ENCODE measurements at regions not wholly inside any gene's neighbourhood (a gene's known extent, or its start where the extent isn't known, plus 50 kb on each side); places are given as distances from the start of the nearest gene placed in this dataset.

DNA sequence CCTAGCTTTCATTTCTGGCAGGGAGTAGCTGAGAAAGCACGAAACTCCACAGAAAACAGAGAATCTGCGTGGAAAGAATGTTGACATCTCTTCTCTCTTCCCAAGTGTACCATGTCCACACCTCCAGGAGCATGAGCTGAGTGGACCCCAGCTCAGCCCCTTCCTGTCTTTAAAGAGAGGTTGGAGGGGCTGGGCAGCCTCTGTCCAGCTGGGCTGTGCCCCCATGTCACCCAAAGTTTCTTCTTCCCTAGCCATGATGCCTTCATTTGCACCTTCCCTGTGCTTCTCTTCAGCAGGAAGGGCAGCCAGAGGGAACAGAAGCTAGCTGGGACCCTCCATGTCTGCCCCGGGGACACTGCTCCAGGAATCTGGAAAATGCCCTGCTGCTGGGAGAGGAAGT is 655.0 kb upstream of the DEFB115 start:
- Mint-ChIP-seq H3K27ac (ENCODE audit: unreplicated experiment) (no peak overlapping the region), H3K9me3 (ENCODE audit: unreplicated experiment) (peaks cover 23% of the 10 kb centered on the region), H3K36me3 (ENCODE audit: insufficient read depth, unreplicated experiment) (peaks cover 6% of the 10 kb centered on the region), H3K4me1 (ENCODE audit: low read depth, unreplicated experiment) (no peaks in the 10 kb centered on the region), H3K4me3 (ENCODE audit: unreplicated experiment) (no peak overlapping the region), H3K27me3 (ENCODE audit: insufficient read depth, unreplicated experiment) (no peaks in the 10 kb centered on the region)
- no peak overlapping the region for H3K4me3 ChIP-seq (ENCODE audit: low read depth, low read length)
- no TSS peak for BruUV-seq (replicated peaks)
- H3K36me3 ChIP-seq (ENCODE audit: control insufficient read depth, insufficient read depth, low read length), result no peaks in the 10 kb centered on the region
- H3K27me3 ChIP-seq (replicated peaks; ENCODE audit: control insufficient read depth, insufficient read depth, low read length), result no peaks in the 10 kb centered on the region
- H3K4me1 ChIP-seq, result no peaks in the 10 kb centered on the region
- TF ChIP-seq, protein P1, sequence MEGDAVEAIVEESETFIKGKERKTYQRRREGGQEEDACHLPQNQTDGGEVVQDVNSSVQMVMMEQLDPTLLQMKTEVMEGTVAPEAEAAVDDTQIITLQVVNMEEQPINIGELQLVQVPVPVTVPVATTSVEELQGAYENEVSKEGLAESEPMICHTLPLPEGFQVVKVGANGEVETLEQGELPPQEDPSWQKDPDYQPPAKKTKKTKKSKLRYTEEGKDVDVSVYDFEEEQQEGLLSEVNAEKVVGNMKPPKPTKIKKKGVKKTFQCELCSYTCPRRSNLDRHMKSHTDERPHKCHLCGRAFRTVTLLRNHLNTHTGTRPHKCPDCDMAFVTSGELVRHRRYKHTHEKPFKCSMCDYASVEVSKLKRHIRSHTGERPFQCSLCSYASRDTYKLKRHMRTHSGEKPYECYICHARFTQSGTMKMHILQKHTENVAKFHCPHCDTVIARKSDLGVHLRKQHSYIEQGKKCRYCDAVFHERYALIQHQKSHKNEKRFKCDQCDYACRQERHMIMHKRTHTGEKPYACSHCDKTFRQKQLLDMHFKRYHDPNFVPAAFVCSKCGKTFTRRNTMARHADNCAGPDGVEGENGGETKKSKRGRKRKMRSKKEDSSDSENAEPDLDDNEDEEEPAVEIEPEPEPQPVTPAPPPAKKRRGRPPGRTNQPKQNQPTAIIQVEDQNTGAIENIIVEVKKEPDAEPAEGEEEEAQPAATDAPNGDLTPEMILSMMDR (IDR thresholded peaks at IDR 0.05; ENCODE audit: insufficient read depth in 1 of 2, low read depth in 1 of 2, low read length in 1 of 2, severe bottlenecking in 1 of 2, unreplicated experiment in 1 of 2), result no peak
- peaks cover 36% of the 10 kb centered on the region for H3K9me3 ChIP-seq
- intact Hi-C loops (cut with micrococcal nuclease; ENCODE audit: unreplicated experiment), result no loop called here
- CTCF ChIA-PET, result no interaction called here
- DNase-seq, result no peak
- POLR2A ChIA-PET, result no interaction called here

DNA sequence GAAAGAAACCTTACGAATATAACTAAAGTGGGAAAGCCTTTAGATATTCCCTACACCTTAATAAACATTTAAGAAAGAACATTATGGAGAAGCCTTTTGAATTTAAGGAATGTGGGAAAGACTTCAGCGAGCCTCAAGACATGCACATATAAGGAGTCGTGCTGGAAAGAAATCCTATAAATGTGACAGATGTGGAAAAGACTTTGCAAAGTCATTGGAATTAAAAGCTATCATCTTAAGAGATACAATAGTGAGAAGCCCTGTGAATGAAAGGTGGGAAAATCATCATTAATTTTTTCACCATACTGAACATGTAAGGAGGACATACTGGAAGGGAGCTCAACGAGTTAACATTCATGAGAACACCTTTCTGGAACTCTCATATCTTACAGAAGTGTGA is 650.5 kb upstream of the DEFB115 start:
- H3K9me3 Mint-ChIP-seq (ENCODE audit: unreplicated experiment), result peaks cover 28% of the 10 kb centered on the region
- no peaks in the 10 kb centered on the region for H3K27me3 ChIP-seq (replicated peaks; ENCODE audit: control insufficient read depth, insufficient read depth, low read length)
- H3K36me3 Mint-ChIP-seq (ENCODE audit: insufficient read depth, unreplicated experiment), result peaks cover 3% of the 10 kb centered on the region
- no peaks in the 10 kb centered on the region for H3K4me1 Mint-ChIP-seq (ENCODE audit: low read depth, unreplicated experiment)
- peaks cover 6% of the 10 kb centered on the region for H3K27me3 Mint-ChIP-seq (ENCODE audit: insufficient read depth, unreplicated experiment)
- POLR2A ChIA-PET, result no interaction called here
- no peaks in the 10 kb centered on the region for H3K4me1 ChIP-seq
- H3K9me3 ChIP-seq, result peaks cover 25% of the 10 kb centered on the region
- intact Hi-C loops (cut with micrococcal nuclease; ENCODE audit: unreplicated experiment), result no loop called here
- H3K4me3 Mint-ChIP-seq (ENCODE audit: unreplicated experiment), result no peak overlapping the region
- no TSS peak for BruUV-seq (replicated peaks)
- no peak overlapping the region for H3K27ac Mint-ChIP-seq (ENCODE audit: unreplicated experiment)
- no peaks in the 10 kb centered on the region for H3K36me3 ChIP-seq (ENCODE audit: control insufficient read depth, insufficient read depth, low read length)
- CTCF ChIA-PET, result no interaction called here
- TF ChIP-seq, protein P1 (IDR thresholded peaks at IDR 0.05; ENCODE audit: insufficient read depth in 1 of 2, low read depth in 1 of 2, low read length in 1 of 2, severe bottlenecking in 1 of 2, unreplicated experiment in 1 of 2), result no peak
- DNase-seq, result no peak
- H3K4me3 ChIP-seq (ENCODE audit: low read depth, low read length), result no peak overlapping the region

DNA sequence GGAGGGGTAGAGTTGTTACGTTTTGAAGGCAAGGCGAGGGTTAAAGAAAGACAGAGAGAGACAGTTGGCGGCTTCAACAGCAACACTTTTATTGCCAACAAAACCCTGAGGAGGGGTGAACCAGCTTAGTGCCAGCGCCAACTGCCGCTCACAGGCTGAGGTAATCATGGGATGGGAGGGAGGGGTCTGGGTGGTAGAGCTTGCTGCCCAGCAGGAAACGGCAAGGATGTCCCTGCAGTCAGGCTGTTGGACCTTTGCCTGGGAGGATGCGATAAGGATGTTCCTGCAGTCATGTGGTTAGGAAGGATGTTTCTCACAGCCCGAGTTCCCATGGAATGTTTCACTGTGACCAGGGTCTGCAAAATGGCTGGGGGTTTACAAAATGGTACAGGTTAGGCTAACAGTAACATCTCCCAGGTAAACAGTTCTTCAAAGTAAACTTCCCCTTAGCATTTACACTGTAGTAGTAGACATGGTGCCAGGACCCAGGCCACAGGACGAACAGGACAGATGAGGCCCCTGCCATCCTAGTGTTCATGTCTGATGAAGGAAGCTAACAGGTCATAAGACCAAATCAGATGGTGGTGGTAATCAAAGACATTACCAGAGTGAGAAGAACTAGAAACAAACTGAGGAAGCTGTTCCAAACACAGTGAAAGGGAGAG is 647.3 kb upstream of the DEFB115 start:
- no peak for DNase-seq
- Mint-ChIP-seq H3K9me3 (ENCODE audit: unreplicated experiment) (peaks cover 21% of the 10 kb centered on the region), H3K36me3 (ENCODE audit: insufficient read depth, unreplicated experiment) (no peaks in the 10 kb centered on the region), H3K27ac (ENCODE audit: unreplicated experiment) (no peak overlapping the region), H3K27me3 (ENCODE audit: insufficient read depth, unreplicated experiment) (peaks cover 6% of the 10 kb centered on the region), H3K4me3 (ENCODE audit: unreplicated experiment) (no peak overlapping the region), H3K4me1 (ENCODE audit: low read depth, unreplicated experiment) (no peaks in the 10 kb centered on the region)
- BruUV-seq (replicated peaks), result no TSS peak
- no peaks in the 10 kb centered on the region for H3K27me3 ChIP-seq (replicated peaks; ENCODE audit: control insufficient read depth, insufficient read depth, low read length)
- H3K4me3 ChIP-seq (ENCODE audit: low read depth, low read length), result no peak overlapping the region
- ChIA-PET POLR2A (no interaction called here), CTCF (no interaction called here)
- intact Hi-C loops (cut with micrococcal nuclease; ENCODE audit: unreplicated experiment), result no loop called here
- no peaks in the 10 kb centered on the region for H3K36me3 ChIP-seq (ENCODE audit: control insufficient read depth, insufficient read depth, low read length)
- TF ChIP-seq, protein P1 (IDR thresholded peaks at IDR 0.05; ENCODE audit: insufficient read depth in 1 of 2, low read depth in 1 of 2, low read length in 1 of 2, severe bottlenecking in 1 of 2, unreplicated experiment in 1 of 2), result no peak
- peaks cover 22% of the 10 kb centered on the region for H3K9me3 ChIP-seq
- no peaks in the 10 kb centered on the region for H3K4me1 ChIP-seq

Measured in Caco-2 (cell line).